NAMALWA (cell line): ENCODE measurements at regions not wholly inside any gene's neighbourhood (a gene's known extent, or its start where the extent isn't known, plus 50 kb on each side); places are given as distances from the start of the nearest gene placed in this dataset.

Experiments
- DNase-seq: peaks from one replicate; pipeline ENCODE4 v3.0.0-alpha.2; 2015; ENCODE audit warnings: low spot score

DNA sequence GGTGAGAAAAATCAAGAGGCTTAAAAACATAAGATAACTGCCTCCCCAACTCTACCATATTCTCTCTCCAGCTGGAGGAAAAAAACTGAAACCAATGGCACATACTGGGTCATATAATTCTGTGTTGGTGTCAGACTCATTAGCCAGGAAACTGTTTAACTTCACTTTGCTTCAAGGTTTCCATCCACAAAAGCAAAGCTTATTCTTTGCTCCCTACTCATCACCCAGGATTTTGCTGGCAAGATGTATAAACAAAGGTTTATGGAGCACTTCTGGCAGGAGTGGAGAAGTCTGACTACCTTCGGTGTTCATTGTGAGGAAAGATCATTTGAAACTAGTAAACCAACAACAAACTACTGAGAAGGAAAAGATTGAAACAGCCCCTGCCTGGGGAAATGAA lies 197.5 kb upstream of the SERP2 start:
- DNase-seq = no peak

DNA sequence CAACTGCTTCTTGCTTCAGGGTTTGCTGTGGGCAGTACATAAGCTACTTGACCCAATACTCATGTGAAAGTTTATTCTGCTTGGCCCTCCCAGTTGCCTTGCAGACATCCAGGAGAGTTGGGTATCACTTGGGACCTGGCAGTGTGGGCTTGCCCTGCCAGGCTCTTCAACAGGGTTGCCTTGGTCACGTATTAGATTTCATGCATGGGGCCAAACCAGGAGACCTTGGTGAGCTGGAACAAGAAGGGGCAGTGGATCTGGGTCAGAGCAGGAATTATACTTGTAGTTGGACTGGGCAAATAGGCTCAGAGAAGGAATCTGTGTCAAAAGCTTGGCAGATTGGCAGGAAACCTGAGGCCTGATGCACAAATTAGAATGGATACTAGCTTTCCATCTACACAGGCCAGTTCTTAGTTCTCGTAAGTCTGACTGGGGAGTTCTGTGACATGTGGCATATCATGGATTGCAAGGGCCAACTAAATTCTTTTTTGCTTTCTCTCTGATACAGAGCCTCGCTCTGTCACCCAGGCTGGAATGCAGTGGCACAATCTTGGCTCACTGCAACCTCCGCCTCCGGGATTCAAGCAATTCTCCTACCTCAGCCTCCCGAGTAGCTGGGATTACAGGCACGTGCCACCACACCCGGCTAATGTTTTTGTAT lies 192.6 kb upstream of the SERP2 start:
- no peak for DNase-seq

DNA sequence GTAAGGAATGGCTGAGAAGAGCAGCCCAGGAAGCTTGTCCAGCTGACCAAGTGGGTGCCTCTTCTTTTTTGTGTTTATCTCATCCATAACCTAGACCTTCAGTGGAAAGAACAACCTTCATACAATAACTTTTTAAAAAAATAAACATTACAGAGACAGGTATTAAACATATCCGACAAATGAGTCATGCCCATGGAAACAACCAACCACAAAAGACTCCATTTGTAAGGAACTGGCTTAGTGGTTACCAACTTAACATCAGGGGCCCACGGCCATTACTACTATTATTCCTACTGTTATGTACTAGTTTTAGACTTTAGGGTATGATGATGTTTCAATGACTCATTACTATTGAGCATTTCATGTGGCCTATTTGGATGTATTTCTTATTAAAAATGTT lies 191.7 kb upstream of the SERP2 start:
- no peak for DNase-seq

DNA sequence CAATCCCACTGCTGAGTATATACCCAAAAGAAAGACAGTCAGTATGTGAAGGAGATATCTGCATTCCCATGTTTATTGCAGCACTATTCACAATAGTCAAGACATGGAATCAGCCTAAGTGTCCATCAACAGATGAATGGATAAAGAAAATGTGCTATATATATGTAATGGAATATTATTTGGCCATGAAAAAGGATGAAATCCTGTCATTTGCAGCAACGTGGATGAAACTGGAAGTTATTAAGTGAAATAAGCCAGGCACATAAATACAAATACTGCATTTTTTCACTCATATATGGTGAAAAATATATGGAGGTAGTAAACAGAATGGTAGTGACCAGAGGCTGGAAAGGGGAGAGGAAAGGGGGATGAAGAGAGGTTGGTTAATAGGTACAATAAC lies 188.9 kb upstream of the SERP2 start:
- DNase-seq = no peak

DNA sequence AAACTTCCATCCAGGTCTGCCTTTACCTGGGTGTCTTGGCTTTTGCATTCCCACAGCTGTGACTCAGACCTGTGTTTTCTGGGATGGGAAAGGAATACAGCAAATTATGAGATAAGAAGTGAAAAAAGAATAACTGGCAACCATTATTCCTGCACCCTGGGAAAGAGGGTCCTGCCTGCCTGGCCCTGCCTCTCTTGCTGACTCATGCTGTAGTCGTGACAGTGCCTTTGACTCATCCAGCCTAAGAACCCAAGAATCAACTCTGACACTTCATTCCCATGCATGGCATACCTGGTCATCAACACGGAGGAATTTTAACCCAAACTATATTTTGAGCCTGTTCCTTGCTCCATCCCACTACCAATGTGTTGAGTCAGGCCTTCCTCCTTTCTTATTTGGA lies 185.4 kb upstream of the SERP2 start:
- DNase-seq = no peak

DNA sequence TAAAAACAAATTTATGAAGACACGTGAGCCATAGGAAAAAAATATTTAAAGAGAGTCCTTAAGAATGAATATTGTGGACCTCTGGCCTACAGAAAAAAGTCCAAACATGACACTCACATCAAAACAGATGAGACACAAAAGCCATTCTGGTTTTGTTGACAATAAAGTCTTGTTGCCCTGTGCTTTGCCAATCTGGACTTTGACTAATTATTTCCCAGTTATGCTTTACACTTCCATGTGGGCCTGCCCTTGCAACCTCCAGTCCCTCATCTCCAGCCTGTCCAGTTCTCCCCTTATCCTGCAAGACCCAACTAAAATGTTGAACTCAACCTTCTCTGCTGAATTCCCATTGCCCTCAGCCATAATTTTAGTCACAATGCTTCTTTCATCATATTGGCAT lies 184.5 kb upstream of the SERP2 start:
- no peak for DNase-seq

DNA sequence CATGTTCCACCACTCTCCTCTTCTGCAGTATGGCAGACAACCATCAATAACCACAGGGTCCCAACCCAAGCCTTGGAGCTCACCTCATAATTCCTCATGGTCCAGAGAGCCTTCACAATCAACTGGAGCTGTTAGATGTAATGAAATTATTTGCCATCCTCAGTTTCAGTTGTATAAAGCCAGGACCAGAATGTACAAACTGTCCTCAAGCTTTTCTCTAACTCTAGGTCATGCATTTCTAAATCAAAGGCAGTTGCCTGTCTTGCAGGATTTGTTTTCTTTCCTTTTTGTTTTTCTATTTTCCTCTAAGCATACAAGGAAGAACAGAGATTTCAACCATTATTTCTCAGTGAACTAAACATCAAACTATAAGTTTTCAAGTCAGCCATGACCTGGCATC lies 182.5 kb upstream of the SERP2 start:
- DNase-seq = no peak

DNA sequence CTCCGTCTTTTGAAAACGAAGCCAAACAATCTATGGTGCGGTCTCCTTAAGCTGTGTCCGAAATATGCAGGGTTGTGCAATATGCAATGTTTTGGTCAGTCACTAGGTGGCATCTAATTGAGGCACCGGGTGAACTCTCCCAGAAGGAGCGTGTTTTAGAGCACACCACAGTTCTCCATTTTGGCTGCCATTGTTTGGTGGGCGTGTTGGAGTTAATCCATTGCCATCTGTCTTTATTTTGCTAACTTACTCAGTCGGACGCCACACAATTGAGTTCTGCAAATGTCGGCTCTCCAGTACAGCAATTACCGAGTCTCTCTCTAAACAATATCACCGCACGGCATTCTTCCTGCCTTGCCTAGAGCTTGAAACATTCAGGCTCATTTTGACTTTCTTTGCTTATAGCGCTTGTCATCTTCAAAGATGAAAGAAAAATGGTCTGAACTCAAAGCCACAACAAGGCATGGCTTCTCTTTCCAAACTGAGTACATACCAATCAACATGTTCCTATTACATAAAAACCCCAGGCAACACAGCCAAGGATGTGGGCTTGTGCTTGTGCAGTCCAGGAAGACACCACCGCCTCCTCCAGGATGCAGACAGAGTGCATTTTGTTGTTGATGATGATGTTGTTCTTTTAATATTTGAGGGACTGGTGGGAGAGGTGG lies 182.0 kb upstream of the SERP2 start:
- DNase-seq = peak; percentile 78

DNA sequence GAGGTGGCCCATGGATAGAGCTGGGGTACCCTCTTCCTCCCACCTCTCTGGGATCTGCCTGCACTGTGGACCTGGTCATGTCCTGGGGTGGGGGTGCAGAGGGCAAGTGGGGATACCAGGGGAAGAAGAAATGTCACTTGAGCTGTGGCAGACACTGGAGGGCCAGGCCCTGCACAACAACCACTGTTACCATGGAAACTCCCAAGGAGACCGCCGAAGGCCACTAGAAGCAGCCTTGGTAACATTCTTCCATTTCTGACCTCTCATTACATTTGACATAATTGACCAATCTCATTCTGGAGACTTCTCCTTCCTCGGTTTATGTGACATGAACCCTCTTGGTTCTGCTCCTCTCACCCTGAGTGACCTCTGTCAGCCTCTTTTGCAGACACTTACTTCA lies 179.9 kb upstream of the SERP2 start:
- DNase-seq = no peak

DNA sequence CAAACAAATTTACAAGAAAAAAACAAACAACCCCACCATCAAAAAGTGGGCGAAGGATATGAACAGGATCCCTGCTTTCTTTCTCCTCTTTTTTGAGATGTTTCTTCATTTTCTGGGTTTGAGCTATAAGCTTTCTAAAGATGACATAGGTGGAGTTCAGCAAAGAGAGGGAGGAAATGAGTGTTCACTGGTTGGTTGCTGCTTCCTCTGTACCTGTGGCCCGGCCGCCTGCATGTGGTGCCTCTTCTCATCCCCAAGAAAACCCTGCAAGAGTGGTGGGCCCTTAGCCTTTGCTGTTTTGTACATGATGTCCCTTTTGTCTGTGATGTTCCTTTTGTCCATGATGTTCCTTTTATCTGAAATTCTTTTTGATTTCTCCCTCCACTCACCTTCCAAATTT lies 178.4 kb upstream of the SERP2 start:
- DNase-seq = no peak

DNA sequence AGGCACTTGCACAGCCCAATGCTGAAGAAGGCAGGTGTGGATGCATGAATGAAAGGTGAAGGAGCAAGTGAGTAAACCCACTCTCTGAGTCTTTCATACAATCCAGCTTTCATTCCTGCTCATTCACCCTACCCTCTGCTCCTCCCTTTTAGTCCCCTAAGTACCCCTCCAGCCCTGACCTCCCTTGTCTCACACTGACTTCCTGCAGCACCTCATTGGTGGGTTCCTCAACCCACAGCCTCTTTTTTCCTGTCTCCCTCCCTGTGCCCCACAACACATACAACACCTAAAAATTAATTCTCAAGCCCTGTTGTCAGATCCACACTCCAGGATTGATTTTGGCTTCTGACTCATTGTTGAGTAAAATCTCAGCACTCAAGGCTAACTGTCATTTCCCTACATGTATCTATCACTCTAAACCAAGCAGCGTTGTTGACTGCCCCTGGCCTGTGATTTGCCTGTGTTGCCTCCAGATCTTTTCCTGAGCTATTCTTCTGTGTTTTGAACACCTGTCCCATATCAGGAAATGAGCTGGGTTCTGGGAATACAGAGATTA lies 177.3 kb upstream of the SERP2 start:
- DNase-seq = no peak

DNA sequence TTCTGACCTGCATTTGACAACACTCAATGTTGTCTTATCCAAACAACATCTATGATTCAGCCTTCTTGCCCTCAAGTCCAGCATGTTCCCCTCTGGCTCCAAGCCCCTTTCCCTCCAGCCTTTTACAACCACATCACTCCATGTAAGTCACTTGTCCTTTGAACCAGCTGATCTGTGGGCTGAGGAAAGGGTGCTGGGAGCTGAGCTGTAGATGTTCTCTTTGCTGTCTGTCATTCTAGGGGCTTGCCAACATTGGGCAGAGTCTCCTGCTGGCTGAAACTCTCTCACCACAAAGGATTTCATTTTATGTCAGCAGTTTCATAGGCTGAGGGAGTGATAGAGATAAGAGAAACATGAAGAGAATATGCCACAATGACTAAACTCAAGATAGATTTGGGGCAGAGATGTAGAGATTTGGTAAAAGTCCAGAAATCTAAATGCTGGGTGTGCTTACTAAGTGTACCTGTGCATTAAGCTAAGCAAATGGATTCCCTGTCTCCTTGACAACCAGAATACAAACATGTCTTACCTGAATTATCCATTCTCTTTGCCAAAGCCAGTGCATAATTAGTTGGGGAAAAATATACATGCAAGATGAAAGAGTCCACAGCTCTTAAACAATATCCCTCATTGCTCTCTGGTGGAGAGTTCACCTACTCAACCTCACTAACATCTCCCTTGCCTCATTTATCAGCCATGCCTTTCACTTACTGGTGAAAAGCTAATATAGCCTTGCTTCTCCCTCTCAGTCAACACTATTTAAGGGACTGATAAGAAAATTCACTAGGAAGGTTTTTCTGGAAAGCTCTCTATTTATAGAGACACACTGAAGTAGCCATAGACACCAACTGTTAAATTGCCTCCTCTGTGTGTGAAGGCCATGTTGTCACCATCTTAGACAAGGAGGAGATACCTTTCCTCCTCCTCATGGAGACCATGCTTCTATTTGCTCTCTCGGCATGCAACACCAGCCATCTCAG lies 175.5 kb upstream of the SERP2 start:
- DNase-seq = no peak

DNA sequence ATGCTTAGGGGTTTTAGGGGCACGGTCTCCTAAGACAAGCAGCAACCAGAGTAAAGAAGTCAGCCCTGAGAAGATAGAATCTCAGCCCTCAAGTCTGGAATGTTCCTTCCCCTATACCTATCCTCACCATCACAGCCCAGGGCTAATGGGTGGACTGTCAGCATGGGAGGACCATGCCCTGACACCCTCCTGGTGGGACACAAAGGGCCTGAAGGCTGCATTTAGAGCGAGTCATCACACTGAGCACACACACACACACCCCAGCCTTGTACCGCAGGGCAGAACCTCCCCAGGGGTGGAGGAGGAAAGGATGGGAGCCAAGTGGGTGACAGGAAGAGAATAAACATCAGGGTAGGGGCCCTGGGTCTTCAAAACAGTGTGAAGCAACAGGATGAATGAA lies 174.8 kb upstream of the SERP2 start:
- DNase-seq = no peak

DNA sequence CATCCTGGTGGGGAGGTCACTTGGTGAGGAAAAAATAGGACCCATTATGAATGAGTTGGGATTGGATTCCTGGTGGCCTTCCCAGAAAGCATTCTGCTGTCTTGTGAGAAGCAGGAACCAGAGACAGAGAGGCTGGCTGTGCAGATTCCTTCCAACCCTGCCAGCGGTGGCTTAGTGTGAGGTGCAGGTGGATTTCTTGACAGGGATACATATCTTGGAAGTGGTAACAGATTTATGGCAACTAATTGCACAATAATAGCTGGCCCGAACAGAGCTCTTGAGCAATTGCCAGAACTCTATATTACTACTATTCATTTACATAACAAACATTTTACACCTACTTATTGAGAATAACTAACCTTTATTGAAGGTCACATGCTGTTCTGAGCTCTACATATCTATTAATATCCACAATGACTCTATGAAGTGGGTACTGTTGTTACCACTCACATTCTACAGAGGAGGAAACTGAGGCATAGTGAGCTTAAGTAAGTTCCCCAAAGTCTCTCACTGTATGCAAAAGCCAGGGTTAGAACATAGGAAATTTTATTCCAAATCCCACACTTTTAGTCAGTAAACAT lies 173.9 kb upstream of the SERP2 start:
- no peak for DNase-seq

DNA sequence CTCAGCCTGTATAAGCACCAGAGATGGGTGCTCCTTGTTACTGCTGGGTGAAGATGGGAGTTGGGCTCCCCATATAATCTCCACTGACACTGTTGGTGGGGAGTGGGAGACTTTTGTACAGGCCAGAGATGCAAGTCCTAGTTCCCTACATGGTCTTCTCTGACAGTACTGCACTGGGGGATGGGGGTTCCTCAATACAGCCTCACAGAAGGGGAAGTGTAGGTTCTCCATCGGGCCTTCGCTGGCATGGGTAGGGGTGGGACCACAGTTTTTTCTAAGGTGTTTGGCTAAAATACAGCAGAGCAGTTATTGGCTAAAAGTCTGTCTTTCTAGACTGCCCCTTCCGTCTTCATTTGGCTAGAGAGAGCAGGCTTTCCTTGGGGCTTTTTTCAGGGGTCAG lies 167.2 kb upstream of the SERP2 start:
- no peak for DNase-seq

DNA sequence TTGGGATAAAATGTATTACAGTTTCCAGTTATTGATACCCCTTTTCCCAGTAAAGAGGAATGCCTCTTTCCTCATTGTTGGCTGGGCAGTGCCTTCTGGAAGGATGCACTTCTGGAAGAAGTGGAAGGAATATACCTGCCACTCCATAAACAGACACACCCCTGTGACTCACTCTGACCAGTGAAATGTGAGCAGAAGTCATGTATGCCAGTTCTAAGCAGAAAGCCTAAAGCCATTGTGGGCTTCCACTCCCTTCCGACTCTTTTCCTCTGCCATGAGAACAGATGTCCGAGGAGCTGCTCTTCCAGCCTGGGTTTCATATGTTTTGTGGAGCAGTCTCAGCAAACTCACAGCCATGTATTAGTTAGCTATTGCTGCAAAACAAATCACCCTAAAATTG lies 166.1 kb upstream of the SERP2 start:
- no peak for DNase-seq

DNA sequence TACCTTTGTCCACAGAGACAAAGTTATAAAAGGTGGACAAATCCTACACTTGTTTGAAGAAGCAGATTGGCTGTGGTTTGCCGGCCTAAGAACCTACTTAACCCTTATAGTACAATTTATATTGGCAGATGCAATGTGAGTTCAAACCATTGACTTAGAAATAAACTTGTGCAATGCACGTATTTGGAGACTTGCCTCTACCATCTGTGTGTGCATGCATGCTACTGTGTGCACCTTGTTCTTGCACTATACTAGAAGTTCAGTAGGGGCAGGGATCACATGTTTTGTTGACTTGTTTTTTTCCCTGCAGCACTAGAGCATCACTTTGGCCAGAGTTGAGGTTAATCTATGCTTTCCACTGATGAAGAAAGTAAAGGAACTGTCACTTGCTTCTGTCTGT lies 163.1 kb upstream of the SERP2 start:
- DNase-seq = no peak

DNA sequence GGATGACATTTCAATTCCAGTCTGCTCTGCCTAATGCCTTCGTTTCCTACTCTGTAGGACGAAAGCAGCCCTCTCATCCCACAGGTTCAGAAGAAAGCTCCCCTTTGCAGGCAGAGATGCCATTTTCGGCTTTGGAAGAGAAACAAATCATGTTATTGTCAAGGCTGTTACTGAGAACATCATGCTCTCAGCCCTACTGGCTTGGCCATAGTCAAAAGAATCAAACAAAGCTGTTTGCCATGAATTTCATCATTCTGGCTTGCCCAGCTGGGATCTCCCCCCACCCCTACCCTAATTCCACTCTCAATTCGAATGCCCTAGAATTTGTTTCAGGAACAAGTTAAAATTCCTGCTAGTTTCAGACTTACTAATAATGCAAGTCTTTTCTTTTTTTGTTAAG lies 162.3 kb upstream of the SERP2 start:
- no peak for DNase-seq

DNA sequence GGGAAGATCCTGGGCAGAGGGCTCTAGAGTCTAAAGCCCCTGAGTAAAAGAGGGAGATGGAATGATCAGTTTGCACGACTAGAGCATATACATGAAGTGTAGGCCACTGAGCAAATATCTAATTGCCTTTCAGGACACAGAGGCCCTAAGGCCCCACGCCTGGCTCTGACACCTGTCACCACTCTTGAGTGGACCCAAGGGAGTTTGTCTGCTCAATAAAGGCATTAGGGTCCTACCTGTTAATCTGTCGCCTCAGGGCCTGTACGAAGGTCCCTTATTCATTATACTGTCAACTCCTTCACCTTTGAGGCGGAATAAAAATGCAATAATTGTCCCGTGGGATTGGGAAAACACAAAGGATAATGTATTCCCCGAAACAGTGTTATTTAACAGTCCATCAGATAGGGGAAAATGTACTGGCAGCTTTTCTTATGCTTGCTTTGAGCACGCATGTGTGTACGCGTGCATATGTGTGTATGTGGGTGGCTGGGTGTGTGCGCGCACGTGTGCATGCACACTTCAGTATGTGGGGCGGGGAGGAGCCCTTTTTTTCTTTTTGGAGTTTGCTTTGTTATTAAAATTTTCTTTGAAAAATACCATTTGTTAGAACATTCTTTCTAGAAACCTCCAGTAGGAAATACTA lies 161.8 kb upstream of the SERP2 start:
- no peak for DNase-seq

DNA sequence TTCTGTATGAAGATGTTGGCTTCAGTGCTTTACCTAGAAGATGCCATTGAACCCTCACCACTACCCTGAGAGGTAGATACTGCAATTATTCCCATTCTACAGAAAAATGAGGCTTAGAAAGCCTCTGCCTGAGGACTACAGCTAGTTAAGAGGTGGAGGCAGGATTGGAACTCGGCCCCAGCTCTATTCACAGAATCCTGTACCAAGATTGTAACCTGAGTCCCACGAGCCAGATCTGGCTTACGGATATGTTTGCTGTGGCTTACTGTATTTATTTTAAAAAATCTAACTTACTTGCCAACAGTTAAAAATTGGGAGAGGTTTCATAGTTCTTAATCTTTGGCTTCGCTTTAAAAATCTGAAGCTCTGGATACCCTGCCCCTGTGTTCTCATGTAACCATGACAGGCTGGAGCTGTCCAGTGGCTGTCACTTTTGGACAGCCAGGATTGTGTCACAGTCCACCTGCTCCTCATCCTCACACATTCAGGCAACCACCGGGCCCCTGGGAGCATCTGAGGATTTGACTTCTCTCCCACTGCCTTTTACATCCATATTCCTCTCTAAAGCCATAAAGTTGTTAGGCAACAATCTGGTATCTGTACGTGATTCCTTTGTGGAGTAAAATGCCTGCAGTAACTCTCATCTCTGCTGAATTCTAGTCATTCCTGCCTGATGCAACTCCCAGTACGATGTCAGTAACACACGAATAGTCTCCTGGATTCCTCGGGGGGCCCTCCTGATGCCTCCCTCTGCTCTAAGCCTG lies 160.8 kb upstream of the SERP2 start:
- DNase-seq = no peak
